ENCODE measurements at regions not wholly inside any gene's neighbourhood (a gene's known extent, or its start where the extent isn't known, plus 50 kb on each side); places are given as distances from the start of the nearest gene placed in this dataset.

- no peak overlapping the region for H3K18ac ChIP-seq (ENCODE audit: extremely low read depth, low read length)
- H2BK5ac ChIP-seq (ENCODE audit: low read depth, low read length), result no peak overlapping the region
- H3K14ac ChIP-seq (ENCODE audit: insufficient read length), result no peak overlapping the region
- DNase-seq (ENCODE audit: low read depth in 1 of 2, low spot score in 2 of 2), result no peak
- no peak overlapping the region for H4K91ac ChIP-seq (replicated peaks; ENCODE audit: insufficient read length, low read length)
- H3K9me3 ChIP-seq (ENCODE audit: insufficient read depth in 2 of 2, low read depth in 1 of 2, low read length in 1 of 2), result no peaks in the 10 kb centered on the region
- H4K20me1 ChIP-seq (replicated peaks in 1 of 2; ENCODE audit: control insufficient read depth in 1 of 2, insufficient read depth in 2 of 2, low read length in 2 of 2), result no peaks in the 10 kb centered on the region
- no peaks in the 10 kb centered on the region for H3K4me1 ChIP-seq (replicated peaks in 1 of 4; ENCODE audit: control insufficient read depth in 3 of 4, insufficient read depth in 4 of 4, low read length in 3 of 4)
- TF ChIP-seq TBP (IDR thresholded peaks at IDR 0.05; ENCODE audit: low read depth, low read length) (no peak), SP1 (IDR thresholded peaks at IDR 0.05; ENCODE audit: low read depth, low read length) (no peak), EP300 (IDR thresholded peaks at IDR 0.05; ENCODE audit: borderline replicate concordance in 1 of 2, low read depth in 2 of 2, low read length in 2 of 2) (no peak), SP2 (IDR thresholded peaks at IDR 0.05; ENCODE audit: low read length) (no peak), SIN3A (conservative IDR thresholded peaks at IDR 0.05 in 1 of 2, IDR thresholded peaks at IDR 0.05 in 1 of 2; ENCODE audit: low read depth in 1 of 2, low read length in 2 of 2) (no peak), KDM5A (IDR thresholded peaks at IDR 0.05; ENCODE audit: low read length) (no peak), PHF8 (conservative IDR thresholded peaks at IDR 0.05; ENCODE audit: low read depth, low read length) (no peak), SRF (IDR thresholded peaks at IDR 0.05; ENCODE audit: low read depth, low read length) (no peak)
- no peak overlapping the region for H3K4me3 ChIP-seq (ENCODE audit: extremely low read depth in 1 of 4, insufficient read depth in 2 of 4, low read depth in 3 of 4, low read length in 4 of 4)
- H3K23me2 ChIP-seq (ENCODE audit: low read depth, low read length), result no peaks in the 10 kb centered on the region
- H4K5ac ChIP-seq (ENCODE audit: insufficient read length, low read depth, low read length), result no peak overlapping the region
- H2BK12ac ChIP-seq (ENCODE audit: low read depth, low read length), result no peak overlapping the region
- CTCF ChIA-PET (ENCODE audit: partially characterized antibody), result no interaction called here
- no peak overlapping the region for H3K9ac ChIP-seq (replicated peaks in 1 of 4; ENCODE audit: extremely low read depth in 1 of 4, low read depth in 3 of 4, low read length in 3 of 4)
- no peak overlapping the region for H2BK120ac ChIP-seq (replicated peaks; ENCODE audit: low read depth, low read length)
- no peaks in the 10 kb centered on the region for H3K79me1 ChIP-seq (ENCODE audit: low read depth, low read length)
- no peak overlapping the region for H3K27ac ChIP-seq (ENCODE audit: low read depth, low read length)
- POLR2A ChIA-PET (ENCODE audit: partially characterized antibody), result no interaction called here
- H2BK20ac ChIP-seq (ENCODE audit: low read length), result no peak overlapping the region
- H3K4ac ChIP-seq (replicated peaks; ENCODE audit: insufficient read length, low read depth, low read length), result no peak overlapping the region
- no peaks in the 10 kb centered on the region for H3K27me3 ChIP-seq (replicated peaks in 1 of 4; ENCODE audit: control insufficient read depth in 3 of 4, extremely low read depth in 1 of 4, insufficient read depth in 3 of 4, low read length in 3 of 4)
- H3K79me2 ChIP-seq (ENCODE audit: control insufficient read depth in 1 of 2, insufficient read depth in 2 of 2, low read length in 2 of 2), result no peaks in the 10 kb centered on the region
- no peak overlapping the region for H2AK5ac ChIP-seq (ENCODE audit: low read depth, low read length)
- H2AFZ ChIP-seq (ENCODE audit: low read length), result no peak overlapping the region
- no peaks in the 10 kb centered on the region for H3K36me3 ChIP-seq (ENCODE audit: control insufficient read depth in 2 of 4, insufficient read depth in 4 of 4, low read length in 3 of 4)
- no peak overlapping the region for H3K4me2 ChIP-seq (ENCODE audit: insufficient read depth in 1 of 2, low read depth in 2 of 2, low read length in 2 of 2)
- H2BK15ac ChIP-seq (ENCODE audit: low read length), result no peak overlapping the region
- FAIRE-seq, result no peak
- no peak overlapping the region for H3K56ac ChIP-seq (replicated peaks; ENCODE audit: insufficient read length, low read depth, low read length)
- H4K8ac ChIP-seq (ENCODE audit: extremely low read depth, insufficient read depth, low read length), result no peak overlapping the region
- no peak overlapping the region for H3K23ac ChIP-seq (ENCODE audit: insufficient read length)
Observed at GRCh38 chr9:81239388-81239787, 450.0 kb downstream of the TLE1 start.
